GM23338 (cell line): ENCODE measurements at regions not wholly inside any gene's neighbourhood (a gene's known extent, or its start where the extent isn't known, plus 50 kb on each side); places are given as distances from the start of the nearest gene placed in this dataset.

ENCODE experiments used
- ATAC-seq: fragments of 200-7000 bp; cut with Tn5 transposase; 3 replicates; pipeline ENCODE4 v1.9.1; 2020
- DNase-seq: peaks from one replicate; pipeline ENCODE4 v3.0.0-alpha.2; 2015; ENCODE audit warnings: low spot score
- H2AFZ ChIP-seq: fragments of 200-600 bp; sonication (generic); 2 replicates; pipeline ENCODE4 v1.8.0; 2016; ENCODE audit warnings: antibody characterized with exemption, mild to moderate bottlenecking, moderate library complexity
- H3F3A ChIP-seq: fragments of 200-600 bp; sonication (generic); replicated peaks from 2 replicates; pipeline ENCODE4 v1.8.0; 2017; ENCODE audit warnings: antibody characterized with exemption, mixed run types, low read depth
- H3K27ac ChIP-seq: fragments of 200-600 bp; sonication (generic); 2 replicates; pipeline ENCODE4 v1.6.1; 2016; ENCODE audit warnings: low read depth
- H3K27me3 ChIP-seq: fragments of 200-600 bp; sonication (generic); 2 replicates; pipeline ENCODE4 v1.8.0; 2016; ENCODE audit warnings: mild to moderate bottlenecking, mixed run types, moderate library complexity; ENCODE audit not compliant: insufficient read depth
- H3K36me3 ChIP-seq: fragments of 200-600 bp; sonication (generic); 2 replicates; pipeline ENCODE4 v1.8.0; 2016; ENCODE audit warnings: mild to moderate bottlenecking; ENCODE audit not compliant: insufficient read depth
- H3K4me1 ChIP-seq: fragments of 200-600 bp; sonication (generic); 2 replicates; pipeline ENCODE4 v1.8.0; 2016; ENCODE audit warnings: mild to moderate bottlenecking, moderate library complexity; ENCODE audit not compliant: insufficient read depth
- H3K4me2 ChIP-seq: fragments of 200-600 bp; sonication (generic); 2 replicates; pipeline ENCODE4 v1.7.1; 2017; ENCODE audit warnings: mixed run types
- H3K4me3 ChIP-seq: fragments of 200-600 bp; sonication (generic); 2 replicates; pipeline ENCODE4 v1.6.1; 2016; ENCODE audit warnings: mixed run types
- H3K79me2 ChIP-seq: fragments of 200-600 bp; sonication (generic); replicated peaks from 2 replicates; pipeline ENCODE4 v1.8.0; 2017; ENCODE audit warnings: mild to moderate bottlenecking; ENCODE audit not compliant: insufficient read depth
- H3K9me2 ChIP-seq: fragments of 200-600 bp; sonication (generic); 2 replicates; pipeline ENCODE4 v1.8.0; 2017; ENCODE audit not compliant: insufficient read depth
- H4K20me1 ChIP-seq: fragments of 200-600 bp; sonication (generic); replicated peaks from 2 replicates; pipeline ENCODE4 v1.8.0; 2017; ENCODE audit warnings: mild to moderate bottlenecking; ENCODE audit not compliant: insufficient read depth
- H3K27ac Mint-ChIP-seq: 2 replicates; pipeline ENCODE4 v1.8.0; 2020; ENCODE audit warnings: inconsistent platforms, mild to moderate bottlenecking, moderate library complexity, mixed read lengths
- H3K27me3 Mint-ChIP-seq: 3 replicates; pipeline ENCODE4 v1.8.0; 2022; ENCODE audit warnings: low read depth, mild to moderate bottlenecking, moderate library complexity, mixed read lengths, inconsistent platforms; ENCODE audit not compliant: insufficient read depth, poor library complexity
- H3K36me3 Mint-ChIP-seq: 3 replicates; pipeline ENCODE4 v1.8.0; 2021; ENCODE audit warnings: low read depth, mild to moderate bottlenecking, inconsistent platforms, moderate library complexity, mixed read lengths
- H3K4me1 Mint-ChIP-seq: 3 replicates; pipeline ENCODE4 v1.8.0; 2020; ENCODE audit warnings: mild to moderate bottlenecking, inconsistent platforms, mixed read lengths
- H3K4me3 Mint-ChIP-seq: 3 replicates; pipeline ENCODE4 v1.8.0; 2021; ENCODE audit warnings: moderate library complexity, mild to moderate bottlenecking, inconsistent platforms, mixed read lengths
- H3K9me3 Mint-ChIP-seq: 3 replicates; pipeline ENCODE4 v1.8.0; 2020; ENCODE audit warnings: moderate library complexity, mild to moderate bottlenecking, inconsistent platforms, mixed read lengths
- CREB1 ChIP-seq: fragments of 250-450 bp; sonication (Bioruptor Pico); IDR thresholded peaks from 2 replicates; pipeline ENCODE4 v1.5.0; 2020; ENCODE audit warnings: low read depth, mild to moderate bottlenecking, moderate library complexity
- EZH2 ChIP-seq: fragments of 200-600 bp; sonication (generic); IDR thresholded peaks from one replicate; pipeline ENCODE4 v1.8.0; 2017; ENCODE audit warnings: antibody characterized with exemption, mild to moderate bottlenecking, low read depth; ENCODE audit not compliant: unreplicated experiment
- EZH2phosphoT487 ChIP-seq: fragments of 200-600 bp; sonication (generic); IDR thresholded peaks from one replicate; pipeline ENCODE4 v1.8.1; 2018; ENCODE audit warnings: antibody characterized with exemption; ENCODE audit not compliant: unreplicated experiment
- JUNB ChIP-seq: IDR thresholded peaks from one replicate; pipeline ENCODE4 v1.6.1; 2016; ENCODE audit warnings: antibody characterized with exemption; ENCODE audit not compliant: unreplicated experiment
- NANOG ChIP-seq: IDR thresholded peaks from 2 replicates; pipeline ENCODE4 v1.6.1; 2016; ENCODE audit warnings: antibody characterized with exemption, borderline replicate concordance
- POLR2AphosphoS5 ChIP-seq: IDR thresholded peaks from 2 replicates; pipeline ENCODE4 v1.6.1; 2016; ENCODE audit warnings: antibody characterized with exemption, low read depth
- STAT1 ChIP-seq: IDR thresholded peaks from one replicate; pipeline ENCODE4 v1.6.1; 2016; ENCODE audit warnings: antibody characterized with exemption; ENCODE audit not compliant: unreplicated experiment
- ZNF114 ChIP-seq: fragments of 250-450 bp; sonication (Bioruptor Pico); IDR thresholded peaks from 2 replicates; pipeline ENCODE4 v1.5.0; 2020; ENCODE audit warnings: mild to moderate bottlenecking, moderate library complexity
- ZNF331 ChIP-seq: fragments of 250-450 bp; sonication (Bioruptor Pico); IDR thresholded peaks from 2 replicates; pipeline ENCODE4 v1.5.0; 2020; ENCODE audit warnings: low read depth, mild to moderate bottlenecking, moderate library complexity
- TF ChIP-seq, protein P1 (sequence below): IDR thresholded peaks from one replicate; pipeline ENCODE4 v1.6.1; 2018; ENCODE audit warnings: antibody characterized with exemption; ENCODE audit not compliant: unreplicated experiment
- TF ChIP-seq, protein P2 (sequence below), 2 experiments: fragments of 200-600 bp in 1 of 2; sonication (generic) in 1 of 2; conservative IDR thresholded peaks; 2 replicates each; pipeline versions ENCODE4 v1.5.1 to v1.6.1; 2016 to 2017; ENCODE audit warnings: antibody characterized with exemption in 2 of 2, low read depth in 2 of 2, mild to moderate bottlenecking in 2 of 2, moderate library complexity in 1 of 2
- TF ChIP-seq, protein P3 (sequence below): IDR thresholded peaks from 2 replicates; pipeline ENCODE4 v1.6.1; 2016; ENCODE audit warnings: antibody characterized with exemption
- TF ChIP-seq, protein P4 (sequence below): fragments of 250-450 bp; sonication (Bioruptor Pico); IDR thresholded peaks from 2 replicates; pipeline ENCODE4 v1.5.0; 2020; ENCODE audit warnings: mild to moderate bottlenecking, moderate library complexity

DNA sequence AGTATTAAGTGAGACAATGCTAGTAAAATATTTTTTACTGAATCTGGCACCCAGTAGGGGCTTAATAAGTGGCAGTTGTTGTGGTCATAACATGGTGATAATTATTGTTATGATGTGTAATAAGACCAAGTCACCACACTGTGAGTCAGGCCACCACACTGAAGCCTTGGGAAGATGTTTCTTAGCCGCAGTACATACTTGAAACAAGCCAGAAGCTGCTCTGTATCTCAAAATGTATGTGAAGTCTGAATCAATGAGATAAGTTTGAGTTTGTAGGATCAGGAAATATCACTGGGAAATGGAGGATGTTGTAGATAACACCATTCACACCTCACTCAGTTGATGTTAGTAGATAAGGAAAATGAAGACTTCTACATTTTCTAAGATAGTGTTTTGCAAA lies 51.3 kb upstream of the PTPN3 start:
- H3K36me3 Mint-ChIP-seq: peaks cover 7% of the 10 kb centered on the region; the same call in 1 of the 3 replicates
- Histone ChIP-seq H2AFZ (no peak overlapping the region; the same call in 1 of the 2 replicates), H3F3A (no peaks in the 10 kb centered on the region), H4K20me1 (no peaks in the 10 kb centered on the region), H3K79me2 (no peaks in the 10 kb centered on the region), H3K4me2 (no peak overlapping the region), H3K4me3 (no peak overlapping the region), H3K27ac (no peak overlapping the region), H3K27me3 (no peaks in the 10 kb centered on the region), H3K36me3 (no peaks in the 10 kb centered on the region), H3K4me1 (no peaks in the 10 kb centered on the region), H3K9me2 (0 out of 2 replicates have a peak, but pooled peaks cover 8% of the 10 kb centered on the region)
- DNase-seq (no peak), ATAC-seq (no peak)
- H3K4me3 Mint-ChIP-seq: no peak overlapping the region
- no peak overlapping the region for H3K27ac Mint-ChIP-seq
- peaks cover 23% of the 10 kb centered on the region for H3K9me3 Mint-ChIP-seq
- H3K4me1 Mint-ChIP-seq: no peaks in the 10 kb centered on the region
- TF ChIP-seq CREB1: no peak
- no peak for TF ChIP-seq STAT1
- no peak for TF ChIP-seq EZH2
- no peak for TF ChIP-seq JUNB
- TF ChIP-seq, protein P1, sequence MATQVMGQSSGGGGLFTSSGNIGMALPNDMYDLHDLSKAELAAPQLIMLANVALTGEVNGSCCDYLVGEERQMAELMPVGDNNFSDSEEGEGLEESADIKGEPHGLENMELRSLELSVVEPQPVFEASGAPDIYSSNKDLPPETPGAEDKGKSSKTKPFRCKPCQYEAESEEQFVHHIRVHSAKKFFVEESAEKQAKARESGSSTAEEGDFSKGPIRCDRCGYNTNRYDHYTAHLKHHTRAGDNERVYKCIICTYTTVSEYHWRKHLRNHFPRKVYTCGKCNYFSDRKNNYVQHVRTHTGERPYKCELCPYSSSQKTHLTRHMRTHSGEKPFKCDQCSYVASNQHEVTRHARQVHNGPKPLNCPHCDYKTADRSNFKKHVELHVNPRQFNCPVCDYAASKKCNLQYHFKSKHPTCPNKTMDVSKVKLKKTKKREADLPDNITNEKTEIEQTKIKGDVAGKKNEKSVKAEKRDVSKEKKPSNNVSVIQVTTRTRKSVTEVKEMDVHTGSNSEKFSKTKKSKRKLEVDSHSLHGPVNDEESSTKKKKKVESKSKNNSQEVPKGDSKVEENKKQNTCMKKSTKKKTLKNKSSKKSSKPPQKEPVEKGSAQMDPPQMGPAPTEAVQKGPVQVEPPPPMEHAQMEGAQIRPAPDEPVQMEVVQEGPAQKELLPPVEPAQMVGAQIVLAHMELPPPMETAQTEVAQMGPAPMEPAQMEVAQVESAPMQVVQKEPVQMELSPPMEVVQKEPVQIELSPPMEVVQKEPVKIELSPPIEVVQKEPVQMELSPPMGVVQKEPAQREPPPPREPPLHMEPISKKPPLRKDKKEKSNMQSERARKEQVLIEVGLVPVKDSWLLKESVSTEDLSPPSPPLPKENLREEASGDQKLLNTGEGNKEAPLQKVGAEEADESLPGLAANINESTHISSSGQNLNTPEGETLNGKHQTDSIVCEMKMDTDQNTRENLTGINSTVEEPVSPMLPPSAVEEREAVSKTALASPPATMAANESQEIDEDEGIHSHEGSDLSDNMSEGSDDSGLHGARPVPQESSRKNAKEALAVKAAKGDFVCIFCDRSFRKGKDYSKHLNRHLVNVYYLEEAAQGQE: no peak
- TF ChIP-seq ZNF331 (CRISPR knock-in tag): no peak
- TF ChIP-seq EZH2phosphoT487: no peak
- TF ChIP-seq POLR2AphosphoS5: no peak
- TF ChIP-seq, protein P2, sequence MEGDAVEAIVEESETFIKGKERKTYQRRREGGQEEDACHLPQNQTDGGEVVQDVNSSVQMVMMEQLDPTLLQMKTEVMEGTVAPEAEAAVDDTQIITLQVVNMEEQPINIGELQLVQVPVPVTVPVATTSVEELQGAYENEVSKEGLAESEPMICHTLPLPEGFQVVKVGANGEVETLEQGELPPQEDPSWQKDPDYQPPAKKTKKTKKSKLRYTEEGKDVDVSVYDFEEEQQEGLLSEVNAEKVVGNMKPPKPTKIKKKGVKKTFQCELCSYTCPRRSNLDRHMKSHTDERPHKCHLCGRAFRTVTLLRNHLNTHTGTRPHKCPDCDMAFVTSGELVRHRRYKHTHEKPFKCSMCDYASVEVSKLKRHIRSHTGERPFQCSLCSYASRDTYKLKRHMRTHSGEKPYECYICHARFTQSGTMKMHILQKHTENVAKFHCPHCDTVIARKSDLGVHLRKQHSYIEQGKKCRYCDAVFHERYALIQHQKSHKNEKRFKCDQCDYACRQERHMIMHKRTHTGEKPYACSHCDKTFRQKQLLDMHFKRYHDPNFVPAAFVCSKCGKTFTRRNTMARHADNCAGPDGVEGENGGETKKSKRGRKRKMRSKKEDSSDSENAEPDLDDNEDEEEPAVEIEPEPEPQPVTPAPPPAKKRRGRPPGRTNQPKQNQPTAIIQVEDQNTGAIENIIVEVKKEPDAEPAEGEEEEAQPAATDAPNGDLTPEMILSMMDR (conservative IDR thresholded peaks at IDR 0.05; ENCODE audit: low read depth in 2 of 2): no peak
- TF ChIP-seq ZNF114 (CRISPR knock-in tag): no peak
- TF ChIP-seq, protein P3, sequence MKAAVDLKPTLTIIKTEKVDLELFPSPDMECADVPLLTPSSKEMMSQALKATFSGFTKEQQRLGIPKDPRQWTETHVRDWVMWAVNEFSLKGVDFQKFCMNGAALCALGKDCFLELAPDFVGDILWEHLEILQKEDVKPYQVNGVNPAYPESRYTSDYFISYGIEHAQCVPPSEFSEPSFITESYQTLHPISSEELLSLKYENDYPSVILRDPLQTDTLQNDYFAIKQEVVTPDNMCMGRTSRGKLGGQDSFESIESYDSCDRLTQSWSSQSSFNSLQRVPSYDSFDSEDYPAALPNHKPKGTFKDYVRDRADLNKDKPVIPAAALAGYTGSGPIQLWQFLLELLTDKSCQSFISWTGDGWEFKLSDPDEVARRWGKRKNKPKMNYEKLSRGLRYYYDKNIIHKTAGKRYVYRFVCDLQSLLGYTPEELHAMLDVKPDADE: no peak
- TF ChIP-seq, protein P4, sequence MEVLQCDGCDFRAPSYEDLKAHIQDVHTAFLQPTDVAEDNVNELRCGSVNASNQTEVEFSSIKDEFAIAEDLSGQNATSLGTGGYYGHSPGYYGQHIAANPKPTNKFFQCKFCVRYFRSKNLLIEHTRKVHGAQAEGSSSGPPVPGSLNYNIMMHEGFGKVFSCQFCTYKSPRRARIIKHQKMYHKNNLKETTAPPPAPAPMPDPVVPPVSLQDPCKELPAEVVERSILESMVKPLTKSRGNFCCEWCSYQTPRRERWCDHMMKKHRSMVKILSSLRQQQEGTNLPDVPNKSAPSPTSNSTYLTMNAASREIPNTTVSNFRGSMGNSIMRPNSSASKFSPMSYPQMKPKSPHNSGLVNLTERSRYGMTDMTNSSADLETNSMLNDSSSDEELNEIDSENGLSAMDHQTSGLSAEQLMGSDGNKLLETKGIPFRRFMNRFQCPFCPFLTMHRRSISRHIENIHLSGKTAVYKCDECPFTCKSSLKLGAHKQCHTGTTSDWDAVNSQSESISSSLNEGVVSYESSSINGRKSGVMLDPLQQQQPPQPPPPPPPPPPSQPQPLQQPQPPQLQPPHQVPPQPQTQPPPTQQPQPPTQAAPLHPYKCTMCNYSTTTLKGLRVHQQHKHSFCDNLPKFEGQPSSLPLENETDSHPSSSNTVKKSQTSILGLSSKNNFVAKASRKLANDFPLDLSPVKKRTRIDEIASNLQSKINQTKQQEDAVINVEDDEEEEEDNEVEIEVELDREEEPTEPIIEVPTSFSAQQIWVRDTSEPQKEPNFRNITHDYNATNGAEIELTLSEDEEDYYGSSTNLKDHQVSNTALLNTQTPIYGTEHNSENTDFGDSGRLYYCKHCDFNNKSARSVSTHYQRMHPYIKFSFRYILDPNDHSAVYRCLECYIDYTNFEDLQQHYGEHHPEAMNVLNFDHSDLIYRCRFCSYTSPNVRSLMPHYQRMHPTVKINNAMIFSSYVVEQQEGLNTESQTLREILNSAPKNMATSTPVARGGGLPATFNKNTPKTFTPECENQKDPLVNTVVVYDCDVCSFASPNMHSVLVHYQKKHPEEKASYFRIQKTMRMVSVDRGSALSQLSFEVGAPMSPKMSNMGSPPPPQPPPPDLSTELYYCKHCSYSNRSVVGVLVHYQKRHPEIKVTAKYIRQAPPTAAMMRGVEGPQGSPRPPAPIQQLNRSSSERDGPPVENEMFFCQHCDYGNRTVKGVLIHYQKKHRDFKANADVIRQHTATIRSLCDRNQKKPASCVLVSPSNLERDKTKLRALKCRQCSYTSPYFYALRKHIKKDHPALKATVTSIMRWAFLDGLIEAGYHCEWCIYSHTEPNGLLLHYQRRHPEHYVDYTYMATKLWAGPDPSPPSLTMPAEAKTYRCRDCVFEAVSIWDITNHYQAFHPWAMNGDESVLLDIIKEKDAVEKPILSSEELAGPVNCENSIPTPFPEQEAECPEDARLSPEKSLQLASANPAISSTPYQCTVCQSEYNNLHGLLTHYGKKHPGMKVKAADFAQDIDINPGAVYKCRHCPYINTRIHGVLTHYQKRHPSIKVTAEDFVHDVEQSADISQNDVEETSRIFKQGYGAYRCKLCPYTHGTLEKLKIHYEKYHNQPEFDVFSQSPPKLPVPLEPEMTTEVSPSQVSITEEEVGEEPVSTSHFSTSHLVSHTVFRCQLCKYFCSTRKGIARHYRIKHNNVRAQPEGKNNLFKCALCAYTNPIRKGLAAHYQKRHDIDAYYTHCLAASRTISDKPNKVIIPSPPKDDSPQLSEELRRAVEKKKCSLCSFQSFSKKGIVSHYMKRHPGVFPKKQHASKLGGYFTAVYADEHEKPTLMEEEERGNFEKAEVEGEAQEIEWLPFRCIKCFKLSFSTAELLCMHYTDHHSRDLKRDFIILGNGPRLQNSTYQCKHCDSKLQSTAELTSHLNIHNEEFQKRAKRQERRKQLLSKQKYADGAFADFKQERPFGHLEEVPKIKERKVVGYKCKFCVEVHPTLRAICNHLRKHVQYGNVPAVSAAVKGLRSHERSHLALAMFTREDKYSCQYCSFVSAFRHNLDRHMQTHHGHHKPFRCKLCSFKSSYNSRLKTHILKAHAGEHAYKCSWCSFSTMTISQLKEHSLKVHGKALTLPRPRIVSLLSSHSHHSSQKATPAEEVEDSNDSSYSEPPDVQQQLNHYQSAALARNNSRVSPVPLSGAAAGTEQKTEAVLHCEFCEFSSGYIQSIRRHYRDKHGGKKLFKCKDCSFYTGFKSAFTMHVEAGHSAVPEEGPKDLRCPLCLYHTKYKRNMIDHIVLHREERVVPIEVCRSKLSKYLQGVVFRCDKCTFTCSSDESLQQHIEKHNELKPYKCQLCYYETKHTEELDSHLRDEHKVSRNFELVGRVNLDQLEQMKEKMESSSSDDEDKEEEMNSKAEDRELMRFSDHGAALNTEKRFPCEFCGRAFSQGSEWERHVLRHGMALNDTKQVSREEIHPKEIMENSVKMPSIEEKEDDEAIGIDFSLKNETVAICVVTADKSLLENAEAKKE (CRISPR knock-in tag): no peak
- TF ChIP-seq NANOG: no peak
- peaks cover 1% of the 10 kb centered on the region for H3K27me3 Mint-ChIP-seq
